HL-60 (cell line): ENCODE measurements at regions not wholly inside any gene's neighbourhood (a gene's known extent, or its start where the extent isn't known, plus 50 kb on each side); places are given as distances from the start of the nearest gene placed in this dataset.

Experiments used
- POLR2AphosphoS5 ChIP-seq: IDR thresholded peaks from 2 replicates; pipeline ENCODE4 v1.6.1; 2012; ENCODE audit warnings: low read depth
- SPI1 ChIP-seq: IDR thresholded peaks from 2 replicates; pipeline ENCODE4 v1.6.1; 2012; ENCODE audit warnings: low read depth, mild to moderate bottlenecking, borderline replicate concordance
- TF ChIP-seq, protein P1 (sequence below): IDR thresholded peaks from one replicate; pipeline ENCODE4 v1.5.1; 2011; ENCODE audit warnings: low read length, control low read depth, inconsistent platforms; ENCODE audit not compliant: insufficient read depth
- TF ChIP-seq, protein P2 (sequence below): IDR thresholded peaks from 2 replicates; pipeline ENCODE4 v1.6.1; 2012; ENCODE audit warnings: low read depth; ENCODE audit not compliant: insufficient replicate concordance

DNA sequence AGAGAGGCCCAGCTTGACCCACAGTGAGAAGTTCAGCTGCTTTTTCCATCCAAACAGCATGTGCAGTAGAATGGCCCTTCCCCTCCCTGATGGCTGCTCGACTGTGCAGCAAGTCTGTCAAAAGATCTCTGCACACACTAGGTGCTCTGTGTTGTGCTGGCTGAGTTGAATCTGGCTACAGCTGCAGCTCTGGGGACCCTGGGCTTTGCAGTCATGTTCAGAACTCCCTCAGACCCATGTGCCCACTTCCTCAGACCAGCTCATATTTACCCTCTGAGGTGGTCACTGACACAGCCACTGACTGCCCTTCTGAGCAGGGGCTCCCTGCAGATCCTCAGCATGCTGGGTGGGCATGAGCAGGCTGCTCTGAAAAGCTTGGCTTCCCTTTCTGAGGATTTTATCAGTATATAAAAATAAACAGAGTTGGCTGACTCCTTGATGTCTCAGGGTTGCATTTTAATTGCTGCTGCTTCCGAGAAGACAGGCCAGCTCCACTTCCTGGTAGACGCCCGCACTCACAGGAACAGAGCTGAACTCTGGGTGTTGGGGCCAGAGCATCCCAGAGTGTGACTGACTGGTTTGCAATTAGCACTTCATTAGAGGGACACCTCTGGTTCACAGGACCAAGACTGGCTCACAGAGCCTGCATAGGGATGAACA, 507.9 kb downstream of the RPS24 start:
- TF ChIP-seq, protein P1, sequence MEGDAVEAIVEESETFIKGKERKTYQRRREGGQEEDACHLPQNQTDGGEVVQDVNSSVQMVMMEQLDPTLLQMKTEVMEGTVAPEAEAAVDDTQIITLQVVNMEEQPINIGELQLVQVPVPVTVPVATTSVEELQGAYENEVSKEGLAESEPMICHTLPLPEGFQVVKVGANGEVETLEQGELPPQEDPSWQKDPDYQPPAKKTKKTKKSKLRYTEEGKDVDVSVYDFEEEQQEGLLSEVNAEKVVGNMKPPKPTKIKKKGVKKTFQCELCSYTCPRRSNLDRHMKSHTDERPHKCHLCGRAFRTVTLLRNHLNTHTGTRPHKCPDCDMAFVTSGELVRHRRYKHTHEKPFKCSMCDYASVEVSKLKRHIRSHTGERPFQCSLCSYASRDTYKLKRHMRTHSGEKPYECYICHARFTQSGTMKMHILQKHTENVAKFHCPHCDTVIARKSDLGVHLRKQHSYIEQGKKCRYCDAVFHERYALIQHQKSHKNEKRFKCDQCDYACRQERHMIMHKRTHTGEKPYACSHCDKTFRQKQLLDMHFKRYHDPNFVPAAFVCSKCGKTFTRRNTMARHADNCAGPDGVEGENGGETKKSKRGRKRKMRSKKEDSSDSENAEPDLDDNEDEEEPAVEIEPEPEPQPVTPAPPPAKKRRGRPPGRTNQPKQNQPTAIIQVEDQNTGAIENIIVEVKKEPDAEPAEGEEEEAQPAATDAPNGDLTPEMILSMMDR: no peak
- TF ChIP-seq POLR2AphosphoS5 (no peak), SPI1 (no peak)
- TF ChIP-seq, protein P2, sequence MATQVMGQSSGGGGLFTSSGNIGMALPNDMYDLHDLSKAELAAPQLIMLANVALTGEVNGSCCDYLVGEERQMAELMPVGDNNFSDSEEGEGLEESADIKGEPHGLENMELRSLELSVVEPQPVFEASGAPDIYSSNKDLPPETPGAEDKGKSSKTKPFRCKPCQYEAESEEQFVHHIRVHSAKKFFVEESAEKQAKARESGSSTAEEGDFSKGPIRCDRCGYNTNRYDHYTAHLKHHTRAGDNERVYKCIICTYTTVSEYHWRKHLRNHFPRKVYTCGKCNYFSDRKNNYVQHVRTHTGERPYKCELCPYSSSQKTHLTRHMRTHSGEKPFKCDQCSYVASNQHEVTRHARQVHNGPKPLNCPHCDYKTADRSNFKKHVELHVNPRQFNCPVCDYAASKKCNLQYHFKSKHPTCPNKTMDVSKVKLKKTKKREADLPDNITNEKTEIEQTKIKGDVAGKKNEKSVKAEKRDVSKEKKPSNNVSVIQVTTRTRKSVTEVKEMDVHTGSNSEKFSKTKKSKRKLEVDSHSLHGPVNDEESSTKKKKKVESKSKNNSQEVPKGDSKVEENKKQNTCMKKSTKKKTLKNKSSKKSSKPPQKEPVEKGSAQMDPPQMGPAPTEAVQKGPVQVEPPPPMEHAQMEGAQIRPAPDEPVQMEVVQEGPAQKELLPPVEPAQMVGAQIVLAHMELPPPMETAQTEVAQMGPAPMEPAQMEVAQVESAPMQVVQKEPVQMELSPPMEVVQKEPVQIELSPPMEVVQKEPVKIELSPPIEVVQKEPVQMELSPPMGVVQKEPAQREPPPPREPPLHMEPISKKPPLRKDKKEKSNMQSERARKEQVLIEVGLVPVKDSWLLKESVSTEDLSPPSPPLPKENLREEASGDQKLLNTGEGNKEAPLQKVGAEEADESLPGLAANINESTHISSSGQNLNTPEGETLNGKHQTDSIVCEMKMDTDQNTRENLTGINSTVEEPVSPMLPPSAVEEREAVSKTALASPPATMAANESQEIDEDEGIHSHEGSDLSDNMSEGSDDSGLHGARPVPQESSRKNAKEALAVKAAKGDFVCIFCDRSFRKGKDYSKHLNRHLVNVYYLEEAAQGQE: no peak
